Hepatocyte (in vitro differentiated cells): ENCODE measurements at regions not wholly inside any gene's neighbourhood (a gene's known extent, or its start where the extent isn't known, plus 50 kb on each side); places are given as distances from the start of the nearest gene placed in this dataset.

Experiments
- CTCF ChIP-seq: fragments of 200-600 bp; sonication (generic); IDR thresholded peaks from 2 replicates; pipeline ENCODE4 v1.5.1; 2016; ENCODE audit warnings: antibody characterized with exemption, mild to moderate bottlenecking; ENCODE audit not compliant: poor library complexity
- EZH2 ChIP-seq: fragments of 200-600 bp; sonication (generic); IDR thresholded peaks from 2 replicates; pipeline ENCODE4 v1.6.1; 2016; ENCODE audit warnings: antibody characterized with exemption, mild to moderate bottlenecking, borderline replicate concordance
- EZH2phosphoT487 ChIP-seq: fragments of 200-600 bp; sonication (generic); IDR thresholded peaks from one replicate; pipeline ENCODE4 v1.6.1; 2018; ENCODE audit warnings: antibody characterized with exemption, mild to moderate bottlenecking, low read depth, moderate library complexity; ENCODE audit not compliant: unreplicated experiment, severe bottlenecking

GRCh38 chr5:33369485-33370465 is 71.0 kb upstream of the TARS1 start:
- TF ChIP-seq CTCF (no peak), EZH2phosphoT487 (no peak), EZH2 (no peak)
